Upper lobe of left lung (tissue), 6 donors: ENCODE measurements at regions not wholly inside any gene's neighbourhood (a gene's known extent, or its start where the extent isn't known, plus 50 kb on each side); places are given as distances from the start of the nearest gene placed in this dataset.

ENCODE experiments used
- ATAC-seq, 2 donors: fragments of 200-7000 bp; cut with Tn5 transposase; one replicate each; pipeline ENCODE4 v1.9.1; 2022; ENCODE audit warnings: mild to moderate bottlenecking in 2 of 2, moderate library complexity in 2 of 2; ENCODE audit not compliant: low FRiP score in 2 of 2
- DNase-seq, 2 donors: peaks; one replicate each; pipeline ENCODE4 v3.0.0-alpha.2; 2019 to 2020
- H3K27ac ChIP-seq, 4 donors: fragments of 200-600 bp; sonication (generic); one replicate each; pipeline ENCODE4 v1.5.1; 2016 to 2019
- H3K27me3 ChIP-seq, 4 donors: fragments of 200-600 bp; sonication (generic); one replicate each; pipeline ENCODE4 v1.5.1; 2017 to 2019
- H3K36me3 ChIP-seq, 4 donors: fragments of 200-600 bp; sonication (generic); one replicate each; pipeline ENCODE4 v1.5.1; 2016 to 2019
- H3K4me1 ChIP-seq, 4 donors: fragments of 200-600 bp; sonication (generic); one replicate each; pipeline ENCODE4 v1.5.1; 2018 to 2019
- H3K4me3 ChIP-seq, 4 donors: fragments of 200-600 bp; sonication (generic); one replicate each; pipeline ENCODE4 v1.5.1; 2017 to 2019; ENCODE audit warnings: mild to moderate bottlenecking in 2 of 4, moderate library complexity in 1 of 4
- H3K9me3 ChIP-seq, 4 donors: fragments of 200-600 bp; sonication (generic); one replicate each; pipeline ENCODE4 v1.5.1; 2018 to 2019
- EP300 ChIP-seq, 4 donors: sonication (generic); formaldehyde crosslinking; IDR thresholded peaks; one replicate each; pipeline ENCODE4 v1.5.1; 2017; ENCODE audit warnings: antibody characterized with exemption in 4 of 4, control low read depth in 2 of 4
- POLR2A ChIP-seq, 4 donors: fragments of 450-650 bp; IDR thresholded peaks; one replicate each; pipeline ENCODE4 v1.5.1; 2016 to 2017; ENCODE audit warnings: antibody characterized with exemption in 4 of 4, mild to moderate bottlenecking in 2 of 4
- POLR2AphosphoS5 ChIP-seq, 2 donors: sonication (generic); formaldehyde crosslinking; IDR thresholded peaks; one replicate each; pipeline ENCODE4 v1.5.1; 2017; ENCODE audit warnings: antibody characterized with exemption in 2 of 2
- WGBS, 2 donors: methylation state at CpG; one replicate each; pipeline ENCODE4 v1.1.5; 2017 to 2018; 5-methylcytosine and 5-hydroxymethylcytosine counted together
- small RNA-seq, 4 donors: library from RNA; depleted of rRNA; stranded (forward); fragments of <200 nt; gene quantifications; one replicate each; pipeline ENCODE3, GENCODE V24; 2016
- TF ChIP-seq, protein P1 (sequence below), 6 experiments: fragments of 450-650 bp in 4 of 6; fragments of 200-600 bp in 2 of 6; sonication (generic) in 2 of 6; IDR thresholded peaks; one replicate each; pipeline ENCODE4 v1.5.1; 2016 to 2019; ENCODE audit warnings: antibody characterized with exemption in 6 of 6
- donor health status: DM: no; HTN: no; CAD: no; lungs with moderate emphysema.
- donor health status: DM: no; HTN: yes; CAD: no; lungs with severe emphysema.

DNA sequence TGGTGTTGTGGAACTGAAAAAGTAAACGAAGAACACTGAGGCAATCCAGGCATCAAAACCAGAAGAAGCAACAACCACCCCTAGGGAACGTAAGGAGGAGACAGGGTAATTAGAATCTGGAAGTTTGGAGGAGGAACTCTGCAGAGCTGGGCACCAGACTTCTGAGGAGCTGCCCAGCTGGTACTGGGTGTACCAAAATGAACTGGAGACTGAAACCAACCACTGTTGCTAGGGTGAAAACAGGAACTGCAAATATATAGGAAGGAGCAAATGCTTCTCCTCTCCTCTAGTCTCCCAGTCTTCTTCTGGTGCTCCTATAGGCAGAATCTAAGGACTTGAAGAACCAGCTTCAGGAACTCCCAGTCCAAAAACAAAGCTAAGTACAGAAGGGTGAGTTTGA is 189.8 kb downstream of the ELAVL2 start:
- WGBS, 2 donors, result 75 to 83% methylated on average over 2 of the region's 2 CpGs

GRCh38 chr9:23638011-23638410 is 188.0 kb downstream of the ELAVL2 start:
- Histone ChIP-seq H3K27ac (no peak overlapping the region), H3K4me3 (no peak overlapping the region), H3K4me1 (no peaks in the 10 kb centered on the region), H3K27me3 (no peaks in the 10 kb centered on the region), H3K9me3 (no peaks in the 10 kb centered on the region), H3K36me3 (no peaks in the 10 kb centered on the region)
- ATAC-seq (no peak), DNase-seq (no peak)
- 82 to 86% methylated on average over 3 of the region's 3 CpGs for WGBS, 2 donors
- TF ChIP-seq POLR2AphosphoS5 (IDR thresholded peaks at IDR 0.05) (no peak), POLR2A (IDR thresholded peaks at IDR 0.05) (no peak)

More for the DNA sequence above, 189.8 kb downstream of the ELAVL2 start:
- Histone ChIP-seq H3K9me3 (no peaks in the 10 kb centered on the region), H3K27ac (no peak overlapping the region), H3K4me3 (no peak overlapping the region), H3K4me1 (no peaks in the 10 kb centered on the region), H3K36me3 (no peaks in the 10 kb centered on the region), H3K27me3 (no peaks in the 10 kb centered on the region)
- ATAC-seq, result no peak
- TF ChIP-seq EP300 (IDR thresholded peaks at IDR 0.05), result no peak
- no peak for TF ChIP-seq POLR2A (IDR thresholded peaks at IDR 0.05)
- TF ChIP-seq, protein P1, sequence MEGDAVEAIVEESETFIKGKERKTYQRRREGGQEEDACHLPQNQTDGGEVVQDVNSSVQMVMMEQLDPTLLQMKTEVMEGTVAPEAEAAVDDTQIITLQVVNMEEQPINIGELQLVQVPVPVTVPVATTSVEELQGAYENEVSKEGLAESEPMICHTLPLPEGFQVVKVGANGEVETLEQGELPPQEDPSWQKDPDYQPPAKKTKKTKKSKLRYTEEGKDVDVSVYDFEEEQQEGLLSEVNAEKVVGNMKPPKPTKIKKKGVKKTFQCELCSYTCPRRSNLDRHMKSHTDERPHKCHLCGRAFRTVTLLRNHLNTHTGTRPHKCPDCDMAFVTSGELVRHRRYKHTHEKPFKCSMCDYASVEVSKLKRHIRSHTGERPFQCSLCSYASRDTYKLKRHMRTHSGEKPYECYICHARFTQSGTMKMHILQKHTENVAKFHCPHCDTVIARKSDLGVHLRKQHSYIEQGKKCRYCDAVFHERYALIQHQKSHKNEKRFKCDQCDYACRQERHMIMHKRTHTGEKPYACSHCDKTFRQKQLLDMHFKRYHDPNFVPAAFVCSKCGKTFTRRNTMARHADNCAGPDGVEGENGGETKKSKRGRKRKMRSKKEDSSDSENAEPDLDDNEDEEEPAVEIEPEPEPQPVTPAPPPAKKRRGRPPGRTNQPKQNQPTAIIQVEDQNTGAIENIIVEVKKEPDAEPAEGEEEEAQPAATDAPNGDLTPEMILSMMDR (IDR thresholded peaks at IDR 0.05), result no peak
- TF ChIP-seq POLR2AphosphoS5 (IDR thresholded peaks at IDR 0.05), result no peak
- no peak for DNase-seq

DNA sequence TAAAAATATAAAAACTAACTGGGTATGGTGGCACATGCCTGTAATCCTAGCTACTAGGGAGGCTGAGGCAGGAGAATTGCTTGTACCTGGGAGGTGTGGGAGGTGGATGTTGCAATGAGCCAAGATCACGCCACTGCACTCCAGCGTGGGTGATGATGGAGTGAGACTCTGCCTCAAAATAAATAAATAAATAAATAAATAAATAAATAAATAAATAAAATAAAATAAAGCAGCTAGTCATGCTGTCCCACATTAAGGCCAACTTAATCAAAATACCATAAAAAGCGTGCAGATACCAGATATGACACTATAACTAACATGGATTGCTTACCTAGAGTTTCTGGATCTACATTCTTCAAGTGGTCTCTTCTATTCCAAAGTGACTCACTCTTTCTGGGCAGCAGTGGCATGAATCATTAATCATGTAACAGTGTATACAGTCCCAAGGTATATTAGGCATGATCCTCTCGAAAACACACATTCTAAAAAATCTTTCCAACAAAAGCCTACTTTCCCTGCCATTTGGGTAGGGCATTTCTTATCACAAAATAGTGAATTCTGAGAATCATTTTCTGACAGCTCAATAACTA is 187.1 kb downstream of the ELAVL2 start:
- DNase-seq, result no peak
- WGBS, 2 donors, result 87 to 92% methylated on average over 4 of the region's 4 CpGs
- Histone ChIP-seq H3K4me1 (no peaks in the 10 kb centered on the region), H3K4me3 (no peak overlapping the region), H3K9me3 (no peaks in the 10 kb centered on the region), H3K36me3 (no peaks in the 10 kb centered on the region), H3K27me3 (no peaks in the 10 kb centered on the region), H3K27ac (no peak overlapping the region)
- no peak for ATAC-seq
- no peak for TF ChIP-seq POLR2AphosphoS5 (IDR thresholded peaks at IDR 0.05)
- TF ChIP-seq, protein P1 (IDR thresholded peaks at IDR 0.05), result no peak
- no peak for TF ChIP-seq POLR2A (IDR thresholded peaks at IDR 0.05)
- no peak for TF ChIP-seq EP300 (IDR thresholded peaks at IDR 0.05)

Small RNA genes lying in the stretch of these regions (small RNA-seq; reads per million reads assigned to genes)
- gene SUMO2P2, result 0 reads per million in 4 donors
